Astrocyte (in vitro differentiated cells and primary cell): ENCODE measurements at regions not wholly inside any gene's neighbourhood (a gene's known extent, or its start where the extent isn't known, plus 50 kb on each side); places are given as distances from the start of the nearest gene placed in this dataset.

Source experiments
- EZH2 ChIP-seq: IDR thresholded peaks from 2 replicates; pipeline ENCODE4 v1.6.1; 2012; ENCODE audit warnings: mild to moderate bottlenecking, low read length, inconsistent platforms; ENCODE audit not compliant: insufficient read depth
- TF ChIP-seq, protein P1 (sequence below): IDR thresholded peaks from 2 replicates; pipeline ENCODE4 v1.5.1; 2011; ENCODE audit warnings: low read depth, mild to moderate bottlenecking, inconsistent platforms, low read length, moderate library complexity; ENCODE audit not compliant: insufficient read depth

DNA sequence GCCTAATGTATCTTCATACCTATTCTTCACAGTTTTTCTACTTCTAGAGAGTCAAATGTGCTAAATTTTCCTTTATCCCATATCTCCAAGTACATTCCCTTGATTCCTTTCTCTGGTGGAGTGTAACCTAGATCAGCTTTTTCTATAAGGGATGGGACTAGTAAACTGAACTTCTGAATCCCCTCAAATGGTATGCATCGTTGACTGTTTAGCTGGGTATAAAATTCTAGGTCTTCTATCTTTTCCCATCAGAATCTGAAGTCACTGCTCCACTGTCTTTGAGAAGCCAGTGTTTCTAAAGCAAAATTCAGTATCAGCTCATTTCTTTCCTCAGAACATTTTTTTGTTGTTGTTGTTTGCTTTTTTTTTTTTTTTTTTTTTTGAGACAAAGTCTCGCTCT lies 1256.8 kb downstream of the BRD1 start:
- TF ChIP-seq, protein P1, sequence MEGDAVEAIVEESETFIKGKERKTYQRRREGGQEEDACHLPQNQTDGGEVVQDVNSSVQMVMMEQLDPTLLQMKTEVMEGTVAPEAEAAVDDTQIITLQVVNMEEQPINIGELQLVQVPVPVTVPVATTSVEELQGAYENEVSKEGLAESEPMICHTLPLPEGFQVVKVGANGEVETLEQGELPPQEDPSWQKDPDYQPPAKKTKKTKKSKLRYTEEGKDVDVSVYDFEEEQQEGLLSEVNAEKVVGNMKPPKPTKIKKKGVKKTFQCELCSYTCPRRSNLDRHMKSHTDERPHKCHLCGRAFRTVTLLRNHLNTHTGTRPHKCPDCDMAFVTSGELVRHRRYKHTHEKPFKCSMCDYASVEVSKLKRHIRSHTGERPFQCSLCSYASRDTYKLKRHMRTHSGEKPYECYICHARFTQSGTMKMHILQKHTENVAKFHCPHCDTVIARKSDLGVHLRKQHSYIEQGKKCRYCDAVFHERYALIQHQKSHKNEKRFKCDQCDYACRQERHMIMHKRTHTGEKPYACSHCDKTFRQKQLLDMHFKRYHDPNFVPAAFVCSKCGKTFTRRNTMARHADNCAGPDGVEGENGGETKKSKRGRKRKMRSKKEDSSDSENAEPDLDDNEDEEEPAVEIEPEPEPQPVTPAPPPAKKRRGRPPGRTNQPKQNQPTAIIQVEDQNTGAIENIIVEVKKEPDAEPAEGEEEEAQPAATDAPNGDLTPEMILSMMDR, result no peak
- no peak for TF ChIP-seq EZH2
